M059J (cell line): ENCODE measurements at regions not wholly inside any gene's neighbourhood (a gene's known extent, or its start where the extent isn't known, plus 50 kb on each side); places are given as distances from the start of the nearest gene placed in this dataset.

Experiments
- DNase-seq: peaks from one replicate; pipeline ENCODE4 v3.0.0-alpha.2; 2012; ENCODE audit warnings: low read depth

- DNase-seq = peak; percentile 24
Observed at GRCh38 chr1:78797108-78797781, 147.6 kb downstream of the IFI44 start.

- no peak for DNase-seq
Observed at GRCh38 chr1:78799926-78800325, 150.3 kb downstream of the IFI44 start.

DNA sequence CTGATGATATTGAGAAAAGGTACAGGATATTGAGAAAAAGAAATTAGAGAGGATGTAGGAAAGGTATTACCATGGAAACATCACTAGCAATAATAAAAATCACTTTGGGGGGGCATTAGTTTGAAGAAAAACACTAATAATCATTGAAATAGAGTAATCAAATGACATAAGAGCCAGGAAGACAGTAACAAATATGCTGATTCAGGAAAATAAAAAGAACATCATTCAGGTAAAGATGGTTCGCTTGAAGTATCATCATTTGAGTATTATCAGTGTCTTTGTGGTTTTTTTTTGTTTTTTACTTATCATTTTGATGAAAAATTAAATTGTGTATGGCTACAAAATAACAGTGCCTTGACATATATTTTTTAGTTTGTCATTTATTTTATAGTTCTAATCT is 164.5 kb downstream of the IFI44 start:
- DNase-seq = no peak

GRCh38 chr1:78825561-78825960 is 175.9 kb downstream of the IFI44 start:
- no peak for DNase-seq

- DNase-seq = no peak
Observed at GRCh38 chr1:78829644-78830043, 176.9 kb downstream of the ADGRL4 start.

GRCh38 chr1:78830321-78830720 is 176.2 kb downstream of the ADGRL4 start:
- DNase-seq = peak; percentile 37

GRCh38 chr1:78831731-78832360 is 174.7 kb downstream of the ADGRL4 start:
- peak; percentile 97 for DNase-seq

DNA sequence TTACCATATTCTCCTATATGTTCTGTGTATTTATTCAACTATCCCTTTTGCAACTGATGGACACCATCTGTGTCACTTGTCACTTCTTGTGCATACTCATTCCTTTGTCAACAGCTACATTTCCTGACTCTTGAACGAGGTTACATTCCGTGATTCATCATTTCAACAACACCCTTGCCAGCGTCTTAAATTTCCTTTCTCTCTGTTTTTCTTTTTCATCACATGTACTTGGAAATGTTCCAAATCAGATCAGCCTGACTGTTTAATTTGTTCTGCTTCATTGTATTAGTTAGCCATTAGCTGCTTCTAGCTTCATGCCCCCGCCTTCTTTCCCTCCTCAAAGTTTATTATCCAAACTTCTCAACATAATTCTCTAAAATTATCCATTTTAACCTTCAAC is 173.0 kb downstream of the ADGRL4 start:
- DNase-seq = peak; percentile 94

GRCh38 chr1:78834201-78834741 is 172.3 kb downstream of the ADGRL4 start:
- peak; percentile 80 for DNase-seq

DNA sequence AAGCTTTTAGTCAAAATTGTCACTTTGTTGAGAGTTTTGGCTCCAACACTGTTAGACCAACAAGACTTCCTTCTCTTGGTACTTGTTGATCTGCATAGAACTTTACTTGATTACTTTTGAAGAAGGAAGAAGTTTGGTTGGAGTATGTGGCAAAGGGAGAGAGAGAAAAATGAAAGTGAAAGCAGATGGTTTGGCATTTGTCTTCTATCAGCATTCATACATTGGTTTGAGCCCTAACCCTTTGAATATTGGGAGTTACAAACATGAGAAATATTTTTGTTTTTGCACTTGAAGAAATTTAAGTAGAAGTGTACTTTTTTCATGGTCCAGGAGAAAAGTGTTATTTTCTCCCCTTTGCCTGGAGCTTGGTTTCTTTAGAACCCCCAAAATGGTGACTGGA is 169.8 kb downstream of the ADGRL4 start:
- peak; percentile 46 for DNase-seq

DNA sequence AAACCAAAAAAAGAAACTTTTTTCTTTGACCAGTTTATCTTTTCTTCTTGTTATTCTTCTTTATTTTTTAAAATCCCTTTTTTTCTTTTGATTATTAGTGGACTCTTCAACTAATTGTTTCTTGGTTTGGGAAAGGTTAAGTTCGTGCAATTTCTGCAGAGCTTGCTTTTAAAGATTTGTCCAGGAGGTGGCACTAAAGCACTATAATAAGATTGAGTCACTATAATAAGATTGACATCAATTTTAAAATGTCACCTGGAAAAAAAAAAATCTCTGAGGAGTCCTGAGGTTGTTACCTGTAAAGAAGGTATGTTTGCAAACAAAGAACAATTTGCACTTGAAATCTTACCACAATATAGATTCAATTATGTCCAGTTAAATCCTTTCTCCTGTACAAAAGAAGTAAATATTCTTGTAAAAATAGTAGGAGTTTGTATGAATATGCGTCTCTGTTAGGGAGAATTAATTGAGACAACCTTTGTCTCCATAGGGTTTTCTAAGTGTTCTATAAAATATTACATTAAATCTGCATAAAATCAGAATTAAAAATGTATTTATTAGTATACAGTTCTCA is 166.7 kb downstream of the ADGRL4 start:
- DNase-seq = peak; percentile 48
